ENCODE measurements at regions not wholly inside any gene's neighbourhood (a gene's known extent, or its start where the extent isn't known, plus 50 kb on each side); places are given as distances from the start of the nearest gene placed in this dataset.

- no peak overlapping the region for H3K4me3 ChIP-seq (ENCODE audit: low read depth, low read length)
- no peak overlapping the region for H3K27ac ChIP-seq (ENCODE audit: extremely low read depth, low read depth, low read length)
- no peaks in the 10 kb centered on the region for H3K36me3 ChIP-seq (ENCODE audit: control insufficient read depth in 2 of 2, insufficient read depth in 1 of 2, low read length in 2 of 2)
- ChIA-PET CTCF (interaction anchor here (0.6 to 1.4 kb wide), 4 partner anchors 9 to 150 kb away, joined by 4 to 5 read pairs (median 4); no protein-coding TSS in a partner anchor), POLR2A (no interaction called here)
- H3K4me1 ChIP-seq (ENCODE audit: control insufficient read depth, insufficient read depth, low read length), result no peaks in the 10 kb centered on the region
- H3K9me3 ChIP-seq (ENCODE audit: control insufficient read depth, insufficient read depth, low read depth, low read length), result no peaks in the 10 kb centered on the region
- TF ChIP-seq TCF7L2 (IDR thresholded peaks at IDR 0.05; ENCODE audit: borderline replicate concordance, low read depth, low read length), result no peak
Observed at GRCh38 chr5:9922719-9923118, 292.6 kb upstream of the TAS2R1 start.

GRCh38 chr5:9920697-9921096 lies 290.5 kb upstream of the TAS2R1 start:
- Histone ChIP-seq H3K36me3 (ENCODE audit: control insufficient read depth in 2 of 2, insufficient read depth in 1 of 2, low read length in 2 of 2) (no peaks in the 10 kb centered on the region), H3K4me3 (ENCODE audit: low read depth, low read length) (no peak overlapping the region), H3K9me3 (ENCODE audit: control insufficient read depth, insufficient read depth, low read depth, low read length) (no peaks in the 10 kb centered on the region), H3K4me1 (ENCODE audit: control insufficient read depth, insufficient read depth, low read length) (peaks cover 5% of the 10 kb centered on the region; the same call in 1 of the 2 replicates), H3K27ac (ENCODE audit: extremely low read depth, low read depth, low read length) (no peak overlapping the region)
- no peak for TF ChIP-seq ZNF202 (tag by site-specific recombination; IDR thresholded peaks at IDR 0.05; ENCODE audit: borderline replicate concordance)
- TF ChIP-seq, protein P1, sequence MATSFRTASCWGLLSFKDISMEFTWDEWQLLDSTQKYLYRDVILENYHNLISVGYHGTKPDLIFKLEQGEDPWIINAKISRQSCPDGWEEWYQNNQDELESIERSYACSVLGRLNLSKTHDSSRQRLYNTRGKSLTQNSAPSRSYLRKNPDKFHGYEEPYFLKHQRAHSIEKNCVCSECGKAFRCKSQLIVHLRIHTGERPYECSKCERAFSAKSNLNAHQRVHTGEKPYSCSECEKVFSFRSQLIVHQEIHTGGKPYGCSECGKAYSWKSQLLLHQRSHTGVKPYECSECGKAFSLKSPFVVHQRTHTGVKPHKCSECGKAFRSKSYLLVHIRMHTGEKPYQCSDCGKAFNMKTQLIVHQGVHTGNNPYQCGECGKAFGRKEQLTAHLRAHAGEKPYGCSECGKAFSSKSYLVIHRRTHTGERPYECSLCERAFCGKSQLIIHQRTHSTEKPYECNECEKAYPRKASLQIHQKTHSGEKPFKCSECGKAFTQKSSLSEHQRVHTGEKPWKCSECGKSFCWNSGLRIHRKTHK (tag by site-specific recombination; IDR thresholded peaks at IDR 0.05), result no peak
- TF ChIP-seq ZSCAN16 (tag by site-specific recombination; IDR thresholded peaks at IDR 0.05), result no peak
- TF ChIP-seq ZNF596 (tag by site-specific recombination; IDR thresholded peaks at IDR 0.05), result no peak
- TF ChIP-seq SCRT1 (tag by site-specific recombination; IDR thresholded peaks at IDR 0.05; ENCODE audit: borderline replicate concordance), result no peak
- TF ChIP-seq, protein P2, sequence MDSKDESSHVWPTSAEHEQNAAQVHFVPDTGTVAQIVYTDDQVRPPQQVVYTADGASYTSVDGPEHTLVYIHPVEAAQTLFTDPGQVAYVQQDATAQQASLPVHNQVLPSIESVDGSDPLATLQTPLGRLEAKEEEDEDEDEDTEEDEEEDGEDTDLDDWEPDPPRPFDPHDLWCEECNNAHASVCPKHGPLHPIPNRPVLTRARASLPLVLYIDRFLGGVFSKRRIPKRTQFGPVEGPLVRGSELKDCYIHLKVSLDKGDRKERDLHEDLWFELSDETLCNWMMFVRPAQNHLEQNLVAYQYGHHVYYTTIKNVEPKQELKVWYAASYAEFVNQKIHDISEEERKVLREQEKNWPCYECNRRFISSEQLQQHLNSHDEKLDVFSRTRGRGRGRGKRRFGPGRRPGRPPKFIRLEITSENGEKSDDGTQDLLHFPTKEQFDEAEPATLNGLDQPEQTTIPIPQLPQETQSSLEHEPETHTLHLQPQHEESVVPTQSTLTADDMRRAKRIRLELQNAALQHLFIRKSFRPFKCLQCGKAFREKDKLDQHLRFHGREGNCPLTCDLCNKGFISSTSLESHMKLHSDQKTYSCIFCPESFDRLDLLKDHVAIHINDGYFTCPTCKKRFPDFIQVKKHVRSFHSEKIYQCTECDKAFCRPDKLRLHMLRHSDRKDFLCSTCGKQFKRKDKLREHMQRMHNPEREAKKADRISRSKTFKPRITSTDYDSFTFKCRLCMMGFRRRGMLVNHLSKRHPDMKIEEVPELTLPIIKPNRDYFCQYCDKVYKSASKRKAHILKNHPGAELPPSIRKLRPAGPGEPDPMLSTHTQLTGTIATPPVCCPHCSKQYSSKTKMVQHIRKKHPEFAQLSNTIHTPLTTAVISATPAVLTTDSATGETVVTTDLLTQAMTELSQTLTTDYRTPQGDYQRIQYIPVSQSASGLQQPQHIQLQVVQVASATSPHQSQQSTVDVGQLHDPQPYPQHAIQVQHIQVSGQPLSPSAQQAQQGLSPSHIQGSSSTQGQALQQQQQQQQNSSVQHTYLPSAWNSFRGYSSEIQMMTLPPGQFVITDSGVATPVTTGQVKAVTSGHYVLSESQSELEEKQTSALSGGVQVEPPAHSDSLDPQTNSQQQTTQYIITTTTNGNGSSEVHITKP (tag by site-specific recombination; IDR thresholded peaks at IDR 0.05), result no peak
- no peak for TF ChIP-seq ZNF324 (tag by site-specific recombination; IDR thresholded peaks at IDR 0.05)
- no peak for TF ChIP-seq GLIS2 (tag by site-specific recombination; IDR thresholded peaks at IDR 0.05)
- TF ChIP-seq ZNF701 (tag by site-specific recombination; IDR thresholded peaks at IDR 0.05), result no peak
- no peak for TF ChIP-seq ZNF341 (tag by site-specific recombination; IDR thresholded peaks at IDR 0.05; ENCODE audit: low read depth)
- TF ChIP-seq GLIS1 (tag by site-specific recombination; IDR thresholded peaks at IDR 0.05), result no peak
- ChIA-PET POLR2A (no interaction called here), CTCF (interaction anchor here (0.9 kb wide), 1 partner anchor 12 kb away, joined by 3 read pairs; no protein-coding TSS in a partner anchor)

- POLR2A ChIA-PET, result no interaction called here
- CTCF ChIA-PET, result interaction anchor here (0.5 to 0.7 kb wide), 2 partner anchors 11 to 111 kb away, joined by 4 read pairs; no protein-coding TSS in a partner anchor
- H3K4me3 ChIP-seq (ENCODE audit: low read depth, low read length), result no peak overlapping the region
Observed at GRCh38 chr5:9919306-9920030, 289.3 kb upstream of the TAS2R1 start.

More at GRCh38 chr5:9919306-9920030, 289.3 kb upstream of the TAS2R1 start:
- Histone ChIP-seq H3K27ac (ENCODE audit: extremely low read depth, low read depth, low read length) (no peak overlapping the region), H3K36me3 (ENCODE audit: control insufficient read depth in 2 of 2, insufficient read depth in 1 of 2, low read length in 2 of 2) (no peaks in the 10 kb centered on the region), H3K4me1 (ENCODE audit: control insufficient read depth, insufficient read depth, low read length) (peaks cover 5% of the 10 kb centered on the region; the same call in 1 of the 2 replicates), H3K9me3 (ENCODE audit: control insufficient read depth, insufficient read depth, low read depth, low read length) (no peaks in the 10 kb centered on the region)
- no peak for TF ChIP-seq ZNF623 (tag by site-specific recombination; IDR thresholded peaks at IDR 0.05)
- no peak for TF ChIP-seq ZBTB20 (tag by site-specific recombination; IDR thresholded peaks at IDR 0.05)
- TF ChIP-seq, protein P3, sequence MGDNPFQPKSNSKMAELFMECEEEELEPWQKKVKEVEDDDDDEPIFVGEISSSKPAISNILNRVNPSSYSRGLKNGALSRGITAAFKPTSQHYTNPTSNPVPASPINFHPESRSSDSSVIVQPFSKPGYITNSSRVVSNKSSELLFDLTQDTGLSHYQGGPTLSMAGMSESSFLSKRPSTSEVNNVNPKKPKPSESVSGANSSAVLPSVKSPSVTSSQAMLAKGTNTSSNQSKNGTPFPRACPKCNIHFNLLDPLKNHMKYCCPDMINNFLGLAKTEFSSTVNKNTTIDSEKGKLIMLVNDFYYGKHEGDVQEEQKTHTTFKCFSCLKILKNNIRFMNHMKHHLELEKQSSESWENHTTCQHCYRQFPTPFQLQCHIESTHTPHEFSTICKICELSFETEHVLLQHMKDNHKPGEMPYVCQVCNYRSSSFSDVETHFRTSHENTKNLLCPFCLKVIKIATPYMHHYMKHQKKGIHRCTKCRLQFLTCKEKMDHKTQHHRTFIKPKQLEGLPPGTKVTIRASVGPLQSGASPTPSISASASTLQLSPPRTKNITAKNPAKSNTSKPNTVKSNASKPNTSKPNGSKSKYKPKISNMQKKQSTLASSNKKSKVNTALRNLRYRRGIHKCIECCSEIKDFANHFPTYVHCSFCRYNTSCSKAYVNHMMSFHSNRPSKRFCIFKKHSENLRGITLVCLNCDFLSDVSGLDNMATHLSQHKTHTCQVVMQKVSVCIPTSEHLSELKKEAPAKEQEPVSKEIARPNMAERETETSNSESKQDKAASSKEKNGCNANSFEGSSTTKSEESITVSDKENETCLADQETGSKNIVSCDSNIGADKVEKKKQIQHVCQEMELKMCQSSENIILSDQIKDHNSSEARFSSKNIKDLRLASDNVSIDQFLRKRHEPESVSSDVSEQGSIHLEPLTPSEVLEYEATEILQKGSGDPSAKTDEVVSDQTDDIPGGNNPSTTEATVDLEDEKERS (tag by site-specific recombination; IDR thresholded peaks at IDR 0.05), result no peak
- peak; percentile 39; the same call in 1 of the 2 replicates for TF ChIP-seq GLIS1 (tag by site-specific recombination; IDR thresholded peaks at IDR 0.05)
- TF ChIP-seq ZNF175 (tag by site-specific recombination; IDR thresholded peaks at IDR 0.05), result no peak

Data from HEK293 (cell line).